ENCODE measurements at regions not wholly inside any gene's neighbourhood (a gene's known extent, or its start where the extent isn't known, plus 50 kb on each side); places are given as distances from the start of the nearest gene placed in this dataset.
"Not testable (repeated sequence)": the region's sequence is repeated elsewhere in the genome, so short reads cannot be mapped to it uniquely, and the experiment has no call there.

DNA sequence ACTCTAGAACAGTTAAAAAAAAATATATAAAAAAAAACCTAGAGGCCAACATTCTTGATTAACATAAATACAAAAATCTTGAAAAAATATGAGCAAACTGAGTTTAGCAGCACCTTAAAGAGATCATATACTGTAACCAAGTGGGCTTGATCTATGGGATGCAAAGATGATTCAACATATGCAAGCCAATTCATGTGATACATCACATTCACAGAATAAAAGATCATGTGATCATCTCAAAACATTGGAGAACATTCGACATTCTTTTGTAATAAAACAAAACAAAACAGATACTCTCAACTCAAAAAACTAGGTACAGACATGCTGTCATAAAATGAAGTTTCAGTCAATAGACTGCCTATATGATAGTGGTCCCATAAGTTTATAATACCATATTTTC, 165.4 kb upstream of the NDST4 start:
- no peak for DNase-seq

DNA sequence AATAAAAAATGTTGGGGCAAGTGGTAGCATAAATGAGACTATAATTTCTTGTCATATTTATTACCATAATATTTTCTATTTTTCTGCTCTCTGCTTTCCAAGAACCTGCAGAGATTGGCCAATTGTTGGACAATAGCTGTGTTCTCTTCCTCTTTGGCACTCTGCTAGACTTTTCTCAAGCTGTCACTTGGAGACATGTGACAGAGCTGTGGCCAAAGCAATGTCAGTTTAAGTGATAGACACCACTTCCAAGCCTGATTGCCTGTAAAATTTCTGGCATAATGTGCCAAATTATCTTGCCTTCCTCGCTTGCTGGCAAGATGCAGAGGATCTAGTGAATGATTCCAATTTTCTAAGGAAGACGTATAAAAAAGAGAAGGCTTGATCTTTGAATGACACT, 162.2 kb upstream of the NDST4 start:
- no peak for DNase-seq

DNA sequence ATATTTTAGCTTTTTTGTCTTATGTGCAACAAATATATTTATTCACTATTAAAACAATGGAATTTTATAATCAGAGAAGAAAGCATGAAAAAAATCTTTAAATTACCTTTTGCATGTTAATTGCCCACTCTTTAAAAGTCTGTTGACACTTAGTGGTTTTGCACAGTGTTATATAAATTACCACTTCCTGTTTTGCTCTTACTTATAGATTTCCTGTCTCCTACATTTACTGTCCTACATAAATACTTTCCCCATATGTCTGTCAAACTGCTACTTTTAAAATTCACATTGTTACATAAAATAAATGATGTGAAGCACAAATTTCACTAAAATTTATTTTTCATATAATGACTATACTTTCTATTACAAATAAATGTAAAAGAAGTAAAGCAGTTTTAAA, 161.1 kb upstream of the NDST4 start:
- no peak for DNase-seq

DNA sequence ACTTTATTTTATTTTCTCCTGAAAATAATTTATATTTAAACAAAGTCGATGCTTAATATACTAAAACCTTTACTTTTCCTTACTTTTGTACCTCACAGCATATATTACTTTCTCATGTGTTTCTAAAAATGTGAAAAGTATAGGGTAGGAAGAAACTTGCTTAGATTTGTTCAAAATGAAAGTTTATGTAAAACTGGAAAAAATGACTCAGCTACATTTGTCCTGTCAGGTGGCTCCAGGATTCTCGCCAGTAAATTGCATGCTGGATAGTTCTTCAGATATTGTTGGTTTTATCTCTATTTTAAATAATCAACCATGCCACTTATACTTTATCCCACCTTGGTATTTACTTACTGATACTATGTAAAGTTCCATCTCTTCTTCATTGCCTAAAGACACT, 159.2 kb upstream of the NDST4 start:
- no peak for DNase-seq

DNA sequence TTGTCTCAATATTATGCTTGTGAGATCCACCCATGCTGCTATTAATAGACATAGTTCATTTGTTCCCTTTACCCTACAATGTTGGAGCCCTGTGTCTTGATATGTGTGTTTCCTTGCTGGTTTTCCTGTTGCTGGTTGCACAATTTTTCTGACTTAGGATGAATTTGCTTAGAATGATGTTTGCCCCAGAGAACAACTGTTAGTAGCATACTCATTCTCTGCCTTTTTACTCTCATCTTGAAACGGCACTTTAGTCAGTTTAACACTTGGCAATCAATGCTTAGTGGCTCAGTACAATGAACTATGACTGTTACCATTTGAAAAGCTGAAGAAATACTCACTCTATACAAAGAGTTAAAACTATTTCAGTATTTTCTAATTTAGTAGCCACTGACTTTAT, 158.8 kb upstream of the NDST4 start:
- DNase-seq, result no peak

DNA sequence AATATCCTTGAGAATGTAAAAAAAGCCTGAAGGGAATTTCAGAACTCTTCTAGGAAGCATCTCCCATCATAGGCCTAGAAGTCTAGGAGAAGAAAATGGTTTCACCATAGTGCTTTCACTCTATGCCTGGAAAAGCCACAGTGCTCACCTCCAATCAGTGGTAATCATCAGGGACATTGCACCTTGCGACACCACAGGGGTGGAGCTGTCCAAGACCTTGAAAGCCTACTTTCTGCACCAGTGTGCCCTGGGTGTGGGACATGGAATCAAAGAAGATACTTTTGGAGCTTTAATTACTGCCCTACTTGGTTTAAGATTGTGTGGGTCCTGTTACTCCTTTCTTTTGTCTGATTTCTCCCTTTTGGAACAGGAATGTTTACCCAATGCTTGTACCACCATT, 146.8 kb upstream of the NDST4 start:
- DNase-seq, result no peak

DNA sequence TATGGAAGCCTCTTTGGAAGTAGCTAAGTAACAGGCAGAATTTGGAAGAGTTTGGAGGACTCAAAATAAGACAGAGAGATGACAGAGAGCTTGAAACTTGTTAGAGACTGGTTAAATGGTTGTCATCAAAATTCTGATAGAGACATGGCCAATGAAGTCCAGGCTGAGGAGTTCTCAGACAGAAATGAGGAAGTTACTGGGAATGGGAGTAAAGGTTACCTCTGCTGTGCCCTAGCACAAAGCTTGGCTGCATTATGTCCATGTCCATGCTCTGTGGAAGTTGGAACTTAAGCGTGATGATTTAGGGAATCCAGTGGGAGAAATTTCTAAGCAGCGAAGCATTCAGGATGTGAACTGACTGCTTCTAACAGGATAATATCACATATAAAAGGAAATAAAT, 146.2 kb upstream of the NDST4 start:
- DNase-seq, result no peak

DNA sequence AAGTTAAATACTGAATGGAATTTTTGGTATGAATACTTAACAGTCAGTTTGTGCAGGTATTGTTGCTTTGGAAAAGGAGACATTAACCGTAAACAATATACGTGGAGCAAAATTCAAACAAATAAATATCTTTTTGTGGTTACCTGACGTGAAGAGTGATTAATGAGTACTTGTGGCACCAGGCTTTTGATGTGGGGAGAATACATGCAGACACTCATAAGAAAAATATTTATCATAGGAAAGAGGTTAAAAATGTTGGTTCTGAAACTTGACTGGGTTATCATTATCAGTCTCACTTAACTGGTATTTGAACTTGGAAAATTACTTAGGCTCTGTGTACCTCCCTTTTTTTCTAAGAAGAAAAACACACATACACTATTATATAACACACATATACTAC, 136.4 kb upstream of the NDST4 start:
- DNase-seq, result no peak

DNA sequence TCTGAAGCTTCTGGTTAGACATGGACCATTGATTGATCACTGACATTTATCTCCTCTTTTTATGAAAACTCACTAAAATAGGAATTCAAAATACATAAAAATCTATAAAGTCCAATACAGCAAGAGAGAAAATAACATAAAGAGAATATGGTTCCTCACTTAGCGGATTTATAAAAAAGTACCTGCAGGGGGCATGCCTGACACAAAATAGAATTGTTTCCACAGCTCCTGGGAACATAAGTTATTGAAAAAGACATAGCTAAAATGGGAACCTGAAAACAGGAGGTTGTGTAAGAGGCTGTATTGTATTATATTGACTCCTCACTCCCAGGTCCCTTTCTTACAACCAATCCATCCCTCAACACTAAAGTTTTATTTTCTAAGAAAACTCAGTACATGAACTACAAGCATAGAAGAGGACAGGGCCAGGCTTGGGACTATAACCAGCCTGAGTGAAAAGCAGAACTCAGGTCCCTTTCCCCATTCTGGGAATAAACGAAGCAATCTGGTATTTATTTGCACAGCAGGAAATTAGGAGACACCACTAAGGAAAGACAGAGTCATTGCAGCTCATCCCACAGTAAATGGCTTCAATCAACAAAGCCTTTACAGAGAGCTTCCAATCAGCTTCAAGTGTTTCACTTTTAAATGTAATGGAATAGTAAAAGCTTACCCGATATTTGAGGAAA, 121.1 kb upstream of the NDST4 start:
- DNase-seq, result no peak

DNA sequence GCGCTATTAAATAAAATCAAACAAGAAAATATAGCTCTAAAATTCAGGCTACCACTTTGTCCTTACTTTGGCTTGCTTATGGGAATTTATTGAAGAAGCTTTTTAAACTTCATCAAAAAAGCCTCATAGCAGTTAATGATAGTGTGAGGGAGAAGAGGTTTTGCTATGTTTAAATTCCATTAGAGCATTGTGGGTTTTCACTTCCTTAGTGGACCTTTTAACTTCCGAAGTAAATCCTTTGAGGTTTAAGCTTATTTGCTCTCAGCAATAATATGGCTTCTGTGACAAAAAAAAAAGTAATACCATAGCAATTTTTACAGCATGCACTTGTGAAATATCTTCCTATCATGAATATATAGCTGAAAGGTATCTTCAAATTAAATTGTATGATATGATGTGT, 120.2 kb upstream of the NDST4 start:
- no peak for DNase-seq

DNA sequence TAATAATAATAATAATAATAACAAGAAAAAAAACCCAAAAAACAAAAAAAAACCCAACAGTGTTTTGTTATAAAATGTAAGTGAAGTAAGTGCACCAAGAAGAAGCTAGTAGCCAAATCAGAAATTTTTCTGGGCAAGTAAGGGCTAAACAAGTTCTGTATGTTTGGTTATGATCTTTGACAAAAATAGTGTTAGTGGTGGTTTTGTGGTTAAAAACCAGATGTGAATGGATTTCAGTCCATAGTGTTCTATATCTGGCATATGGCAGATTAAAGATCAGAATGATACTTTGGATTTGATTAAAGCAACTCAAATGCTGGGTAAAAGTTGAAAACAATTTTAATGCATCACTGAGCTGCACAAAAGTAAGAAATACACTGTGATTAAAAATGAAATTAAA, 116.5 kb upstream of the NDST4 start:
- no peak for DNase-seq

DNA sequence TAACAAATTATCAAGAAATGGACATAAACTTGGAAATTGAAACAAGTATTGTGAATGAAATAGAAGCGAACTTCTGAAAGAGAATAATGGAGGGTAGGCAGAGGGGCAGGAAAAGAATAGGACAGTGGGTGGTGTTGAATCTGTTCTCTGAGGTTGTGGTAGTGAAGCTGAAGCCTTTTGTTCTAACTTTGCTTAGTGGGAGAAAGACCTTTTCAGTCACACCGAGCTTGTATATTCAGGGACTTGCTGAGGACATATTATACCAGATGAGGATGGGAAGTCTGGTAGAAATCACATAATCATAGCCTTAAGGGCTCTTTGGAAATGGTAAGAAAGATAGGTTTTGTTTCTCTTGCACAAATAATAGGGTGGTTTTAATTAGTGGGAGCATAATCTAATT, 115.4 kb upstream of the NDST4 start:
- DNase-seq, result no peak

DNA sequence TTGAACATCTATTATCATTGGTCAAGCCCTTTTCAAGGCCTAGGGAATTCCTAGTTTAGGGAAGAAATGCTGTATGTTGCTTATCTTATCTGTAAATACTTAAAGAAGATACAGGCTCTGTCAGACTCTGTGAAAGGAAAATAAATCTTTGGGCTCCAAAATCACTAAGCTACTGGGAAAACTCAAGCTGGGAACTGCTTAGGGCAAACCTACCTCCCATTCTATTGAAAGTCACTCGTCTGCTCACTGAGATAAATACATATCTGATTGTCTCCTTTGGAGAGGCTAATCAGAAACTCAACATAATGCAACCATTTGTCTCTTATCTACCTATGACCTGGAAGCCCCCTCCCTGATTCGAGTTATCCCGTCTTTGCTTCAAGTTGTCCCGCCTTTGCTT, 108.6 kb upstream of the NDST4 start:
- DNase-seq, result no peak

DNA sequence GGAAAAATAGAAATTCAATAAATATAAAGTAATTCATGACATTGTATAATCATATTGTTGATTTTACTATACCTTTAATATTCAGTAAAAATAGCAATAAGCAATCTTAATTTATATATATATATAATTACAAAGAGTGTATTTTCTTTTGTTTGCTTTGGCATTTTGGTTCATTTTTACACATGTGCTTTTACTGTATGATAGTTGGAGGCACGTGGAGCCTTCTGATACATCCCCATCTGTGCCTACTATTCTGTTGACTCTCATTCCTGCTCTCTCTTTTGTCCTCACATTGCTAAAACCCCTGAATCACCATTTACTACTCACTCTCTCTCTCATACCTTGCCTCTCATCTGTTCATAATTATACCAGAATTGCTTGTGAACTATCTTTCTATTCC, 106.4 kb upstream of the NDST4 start:
- no peak for DNase-seq

DNA sequence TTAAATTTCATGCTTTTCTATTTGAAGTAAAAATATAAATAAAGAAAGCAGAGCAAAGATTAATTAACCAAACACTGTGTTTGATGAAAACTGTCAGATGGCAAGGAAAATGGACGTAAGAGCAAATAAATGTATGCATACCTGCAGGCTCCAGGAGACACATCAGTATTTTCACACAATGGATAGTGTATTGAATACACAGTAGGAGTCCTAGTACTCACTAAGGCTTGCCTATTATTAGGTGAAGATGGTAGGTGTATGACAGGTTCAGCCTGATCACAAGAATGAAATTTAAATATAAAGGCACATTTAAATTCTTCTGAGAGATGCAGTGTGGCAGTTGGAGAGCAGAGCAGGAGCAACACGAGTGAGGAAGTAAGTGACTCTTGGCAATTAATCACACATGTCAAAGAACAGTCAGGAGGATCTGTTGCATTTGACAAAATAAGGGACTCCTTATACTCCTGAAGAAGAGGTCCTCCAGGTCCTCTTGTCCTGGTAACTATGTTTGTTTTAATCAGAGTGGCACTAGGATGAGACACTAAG, 106.0 kb upstream of the NDST4 start:
- no peak for DNase-seq

DNA sequence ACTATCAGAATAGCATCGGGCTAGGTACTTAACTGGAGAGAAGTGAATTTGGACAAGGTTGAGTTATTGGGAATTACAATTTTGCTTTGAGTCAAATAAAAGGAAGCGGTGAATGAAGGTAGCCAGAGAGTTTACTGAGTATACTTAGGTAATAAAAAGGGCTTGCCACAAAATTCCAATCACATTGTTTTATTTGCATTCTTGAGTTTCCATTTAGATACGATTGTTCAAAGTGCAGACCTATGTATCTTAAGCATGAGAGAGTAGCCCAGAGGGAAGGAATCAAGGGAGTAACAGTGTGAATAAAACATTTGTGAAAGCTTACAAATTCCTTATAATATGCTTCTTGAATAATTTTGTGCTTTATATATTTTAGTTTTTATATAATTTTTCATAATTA, 102.5 kb upstream of the NDST4 start:
- no peak for DNase-seq

DNA sequence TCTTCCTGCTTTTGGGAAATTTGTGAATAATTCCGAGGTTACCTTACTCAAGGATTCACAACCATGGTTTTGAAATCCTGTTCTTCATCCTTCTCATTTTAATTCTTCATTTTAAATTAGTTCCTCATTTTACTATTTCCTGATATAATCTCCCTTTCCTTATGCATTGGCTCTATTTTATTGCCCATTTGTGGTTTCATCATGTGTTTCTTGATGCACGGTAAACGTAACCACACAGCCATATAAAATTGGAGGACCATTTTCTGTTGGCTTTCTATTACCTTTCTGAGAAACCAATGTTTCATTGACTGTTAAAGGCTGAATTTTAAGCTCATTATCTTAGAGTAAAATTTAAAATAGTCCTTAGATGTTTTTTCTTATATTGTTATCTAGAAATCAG, 100.3 kb upstream of the NDST4 start:
- DNase-seq, result no peak

DNA sequence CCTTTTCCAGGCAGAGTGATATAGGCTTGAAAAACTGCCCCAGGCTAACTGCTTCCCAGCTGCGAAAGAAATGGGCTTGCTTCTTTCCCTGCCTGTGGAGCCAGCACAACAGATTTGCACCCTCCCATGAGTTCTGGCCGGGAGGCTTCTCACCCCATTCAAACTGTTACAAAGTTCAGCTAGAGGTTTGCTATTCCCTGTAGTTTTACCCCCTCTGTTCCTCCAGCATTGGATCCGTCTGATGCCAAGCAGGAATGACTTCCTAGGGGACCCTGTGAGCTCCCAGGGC, 87.6 kb upstream of the NDST4 start:
- no peak for DNase-seq

DNA sequence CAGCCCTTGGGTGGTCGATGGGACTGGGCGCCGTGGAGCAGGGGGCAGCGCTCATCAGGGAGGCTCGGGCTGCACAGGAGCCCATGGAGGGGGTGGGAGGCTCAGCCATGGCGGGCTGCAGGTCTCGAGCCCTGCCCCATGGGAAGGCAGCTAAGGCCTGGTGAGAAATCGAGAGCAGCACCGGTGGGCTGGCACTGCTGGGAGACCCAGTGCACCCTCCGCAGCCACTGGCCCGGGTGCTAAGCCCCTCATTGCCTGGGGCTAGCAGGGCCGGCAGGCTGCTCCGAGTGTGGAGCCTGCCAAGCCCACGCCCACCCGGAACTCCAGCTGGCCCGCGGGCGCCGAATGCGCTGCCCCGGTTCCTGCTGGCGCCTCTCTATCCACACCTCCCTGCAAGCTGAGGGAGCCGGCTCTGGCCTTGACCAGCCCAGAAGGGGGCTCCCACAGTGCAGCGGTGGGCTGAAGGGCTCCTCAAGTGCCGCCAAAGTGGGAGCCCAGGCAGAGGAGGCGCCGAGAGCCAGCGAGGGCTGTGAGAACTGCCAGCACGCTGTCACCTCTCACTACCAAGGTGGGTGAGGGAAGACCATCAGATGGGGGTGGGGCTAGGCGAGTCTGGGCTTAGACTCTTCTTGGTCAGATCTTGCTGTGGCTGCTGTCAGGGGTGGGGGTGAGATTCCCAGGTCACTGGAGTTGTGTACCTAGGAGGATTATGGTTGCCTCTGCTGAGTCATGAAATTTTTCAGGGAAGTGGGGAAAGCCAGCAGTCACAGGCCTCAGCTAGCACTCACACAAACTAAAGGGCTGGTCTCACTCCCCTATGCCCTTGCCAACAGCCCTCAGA, 87.0 kb upstream of the NDST4 start:
- DNase-seq, result not testable (repeated sequence)

DNA sequence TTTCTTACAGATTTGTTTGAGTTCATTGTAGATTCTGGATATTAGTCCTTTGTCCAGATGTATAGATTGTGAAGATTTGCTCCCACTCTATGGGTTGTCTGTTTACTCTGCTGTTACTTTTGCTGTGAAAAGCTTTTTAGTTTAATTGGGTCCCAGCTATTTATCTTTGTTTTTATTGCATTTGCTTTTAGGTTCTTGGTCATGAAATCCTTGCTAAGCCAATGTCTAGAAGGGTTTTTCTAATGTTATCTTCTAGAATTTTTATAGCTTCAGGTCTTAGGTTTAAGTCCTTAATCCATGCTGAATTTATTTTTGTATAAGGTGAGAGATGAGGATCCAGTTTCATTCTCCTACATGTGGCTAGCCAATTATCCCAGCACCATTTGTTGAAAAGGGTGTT, 81.2 kb upstream of the NDST4 start:
- DNase-seq, result not testable (repeated sequence)

DNA sequence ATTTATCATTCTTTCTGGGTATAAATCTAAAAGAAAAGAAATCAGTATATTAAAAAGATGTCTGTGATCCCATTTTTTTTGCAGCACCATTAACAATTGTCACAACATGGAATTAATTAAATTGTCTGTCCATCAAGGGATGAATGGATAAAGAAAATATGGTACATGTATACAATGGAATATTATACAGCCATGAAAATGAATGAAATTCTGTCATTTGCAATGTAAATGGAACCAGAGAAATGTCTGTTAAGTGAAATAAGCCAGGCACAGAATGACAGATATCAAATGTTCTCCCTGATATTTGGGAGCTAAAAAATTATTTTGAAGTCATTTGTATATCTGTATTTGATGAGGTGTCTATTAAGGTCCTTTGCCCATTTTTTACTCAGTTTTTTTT, 77.1 kb upstream of the NDST4 start:
- DNase-seq, result no peak

DNA sequence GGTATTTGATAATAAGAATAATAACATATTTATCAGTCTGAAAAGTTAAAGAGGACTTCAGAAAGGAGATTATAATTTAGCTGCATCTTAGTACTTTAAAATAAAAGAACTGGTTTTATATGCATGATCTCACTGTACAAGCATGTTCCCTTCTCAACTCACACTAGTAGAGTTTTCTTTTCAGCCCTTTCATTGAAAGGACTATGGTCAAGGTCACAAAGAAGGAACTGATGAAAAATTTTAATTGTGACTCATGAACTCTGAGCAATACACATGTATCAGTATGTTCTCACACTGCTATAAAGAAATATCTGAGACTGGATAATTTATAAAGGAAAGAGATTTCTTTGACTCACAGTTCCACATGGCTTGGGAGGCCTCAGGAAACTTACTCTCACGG, 73.7 kb upstream of the NDST4 start:
- DNase-seq, result no peak

DNA sequence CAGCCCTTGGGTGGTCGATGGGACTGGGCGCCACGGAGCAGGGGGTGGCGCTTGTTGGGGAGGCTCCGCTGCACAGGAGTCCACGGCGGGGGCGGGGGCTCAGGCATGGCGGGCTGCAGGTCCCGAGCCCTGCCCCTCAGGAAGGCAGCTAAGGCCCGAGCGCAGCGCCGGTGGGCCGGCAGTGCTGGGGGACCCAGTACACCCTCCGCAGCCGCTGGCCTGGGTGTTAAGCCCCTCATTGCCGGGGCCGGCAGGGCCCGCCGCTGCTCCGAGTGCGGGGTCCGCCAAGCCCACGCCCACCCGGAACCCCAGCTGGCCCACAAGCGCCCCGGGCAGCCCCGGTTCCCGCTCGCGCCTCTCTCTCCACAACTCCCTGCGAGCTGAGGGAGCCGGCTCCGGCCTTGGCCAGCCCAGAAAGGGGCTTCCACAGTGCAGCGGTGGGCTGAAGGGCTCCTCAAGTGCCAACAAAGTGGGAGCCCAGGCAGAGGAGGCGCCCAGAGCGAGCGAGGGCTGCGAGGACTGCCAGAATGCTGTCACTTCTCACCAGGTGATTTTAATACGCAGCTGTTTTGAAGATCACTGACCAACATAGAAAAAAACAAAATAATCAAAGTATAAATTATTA, 66.1 kb upstream of the NDST4 start:
- not testable (repeated sequence) for DNase-seq

DNA sequence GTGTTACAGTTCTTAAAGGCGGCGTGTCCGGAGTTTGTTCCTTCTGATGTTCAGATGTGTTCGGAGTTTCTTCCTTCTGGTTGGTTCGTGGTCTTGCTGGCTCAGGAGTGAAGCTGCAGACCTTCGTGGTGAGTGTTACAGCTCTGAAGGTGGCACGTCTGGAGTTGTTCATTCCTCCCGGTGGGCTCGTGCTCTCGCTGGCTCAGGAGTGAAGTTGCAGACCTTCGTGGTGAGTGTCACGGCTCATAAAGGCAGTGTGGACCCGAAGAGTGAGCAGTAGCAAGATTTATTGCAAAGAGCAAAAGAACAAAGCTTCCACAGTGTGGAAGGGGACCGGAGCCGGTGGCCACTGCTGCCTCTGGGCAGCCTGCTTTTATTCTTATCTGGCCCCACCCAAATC, 65.3 kb upstream of the NDST4 start:
- DNase-seq, result not testable (repeated sequence)
